WERI-Rb-1 (cell line): ENCODE measurements at regions not wholly inside any gene's neighbourhood (a gene's known extent, or its start where the extent isn't known, plus 50 kb on each side); places are given as distances from the start of the nearest gene placed in this dataset.

Source experiments
- DNase-seq: peaks from one replicate; pipeline ENCODE4 v3.0.0-alpha.2; 2020
- H3K27ac ChIP-seq: fragments of 250-450 bp; sonication (Bioruptor Pico); 2 replicates; pipeline ENCODE4 v1.5.1; 2020; ENCODE audit warnings: mild to moderate bottlenecking, moderate library complexity
- H3K27me3 ChIP-seq: fragments of 250-450 bp; sonication (Bioruptor Pico); 2 replicates; pipeline ENCODE4 v1.5.1; 2021; ENCODE audit warnings: mild to moderate bottlenecking, low read depth, moderate library complexity; ENCODE audit not compliant: insufficient read depth, severe bottlenecking
- H3K36me3 ChIP-seq: fragments of 250-450 bp; sonication (Bioruptor Pico); 2 replicates; pipeline ENCODE4 v1.5.1; 2020; ENCODE audit warnings: mild to moderate bottlenecking, moderate library complexity
- H3K4me3 ChIP-seq: 2 replicates; pipeline ENCODE4 v1.5.1; 2011; ENCODE audit warnings: low read depth, mild to moderate bottlenecking, control low read depth, low read length
- H3K9me3 ChIP-seq: fragments of 250-450 bp; sonication (Bioruptor Pico); 2 replicates; pipeline ENCODE4 v1.5.1; 2021; ENCODE audit warnings: mild to moderate bottlenecking, moderate library complexity; ENCODE audit not compliant: severe bottlenecking
- TF ChIP-seq, protein P1 (sequence below): IDR thresholded peaks from 2 replicates; pipeline ENCODE4 v1.5.1; 2011; ENCODE audit warnings: low read depth, mild to moderate bottlenecking, control low read depth, inconsistent platforms, low read length

DNA sequence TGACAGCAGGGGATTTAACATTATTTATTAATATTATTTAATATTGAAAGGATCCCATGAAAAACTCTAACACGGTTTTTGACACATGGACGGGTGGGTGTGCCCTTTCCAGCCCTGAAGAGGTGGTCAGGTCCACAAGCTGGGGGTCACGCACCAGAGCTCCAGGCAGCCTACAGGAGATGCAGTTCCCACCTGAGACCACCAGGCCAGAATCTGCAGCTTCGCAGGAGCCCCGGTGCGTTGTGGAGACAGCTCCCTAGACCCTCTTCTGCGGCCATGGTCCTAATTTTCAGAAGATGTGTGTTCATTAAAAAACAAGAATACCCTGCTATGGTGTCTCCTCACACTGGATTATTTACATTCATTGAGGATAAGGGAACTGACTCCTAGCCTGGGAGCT, 331.1 kb downstream of the C16orf95 start:
- TF ChIP-seq, protein P1, sequence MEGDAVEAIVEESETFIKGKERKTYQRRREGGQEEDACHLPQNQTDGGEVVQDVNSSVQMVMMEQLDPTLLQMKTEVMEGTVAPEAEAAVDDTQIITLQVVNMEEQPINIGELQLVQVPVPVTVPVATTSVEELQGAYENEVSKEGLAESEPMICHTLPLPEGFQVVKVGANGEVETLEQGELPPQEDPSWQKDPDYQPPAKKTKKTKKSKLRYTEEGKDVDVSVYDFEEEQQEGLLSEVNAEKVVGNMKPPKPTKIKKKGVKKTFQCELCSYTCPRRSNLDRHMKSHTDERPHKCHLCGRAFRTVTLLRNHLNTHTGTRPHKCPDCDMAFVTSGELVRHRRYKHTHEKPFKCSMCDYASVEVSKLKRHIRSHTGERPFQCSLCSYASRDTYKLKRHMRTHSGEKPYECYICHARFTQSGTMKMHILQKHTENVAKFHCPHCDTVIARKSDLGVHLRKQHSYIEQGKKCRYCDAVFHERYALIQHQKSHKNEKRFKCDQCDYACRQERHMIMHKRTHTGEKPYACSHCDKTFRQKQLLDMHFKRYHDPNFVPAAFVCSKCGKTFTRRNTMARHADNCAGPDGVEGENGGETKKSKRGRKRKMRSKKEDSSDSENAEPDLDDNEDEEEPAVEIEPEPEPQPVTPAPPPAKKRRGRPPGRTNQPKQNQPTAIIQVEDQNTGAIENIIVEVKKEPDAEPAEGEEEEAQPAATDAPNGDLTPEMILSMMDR: no peak
- Histone ChIP-seq H3K27me3 (no peaks in the 10 kb centered on the region), H3K27ac (no peak overlapping the region), H3K36me3 (no peaks in the 10 kb centered on the region), H3K4me3 (no peak overlapping the region), H3K9me3 (no peaks in the 10 kb centered on the region)
- no peak for DNase-seq

DNA sequence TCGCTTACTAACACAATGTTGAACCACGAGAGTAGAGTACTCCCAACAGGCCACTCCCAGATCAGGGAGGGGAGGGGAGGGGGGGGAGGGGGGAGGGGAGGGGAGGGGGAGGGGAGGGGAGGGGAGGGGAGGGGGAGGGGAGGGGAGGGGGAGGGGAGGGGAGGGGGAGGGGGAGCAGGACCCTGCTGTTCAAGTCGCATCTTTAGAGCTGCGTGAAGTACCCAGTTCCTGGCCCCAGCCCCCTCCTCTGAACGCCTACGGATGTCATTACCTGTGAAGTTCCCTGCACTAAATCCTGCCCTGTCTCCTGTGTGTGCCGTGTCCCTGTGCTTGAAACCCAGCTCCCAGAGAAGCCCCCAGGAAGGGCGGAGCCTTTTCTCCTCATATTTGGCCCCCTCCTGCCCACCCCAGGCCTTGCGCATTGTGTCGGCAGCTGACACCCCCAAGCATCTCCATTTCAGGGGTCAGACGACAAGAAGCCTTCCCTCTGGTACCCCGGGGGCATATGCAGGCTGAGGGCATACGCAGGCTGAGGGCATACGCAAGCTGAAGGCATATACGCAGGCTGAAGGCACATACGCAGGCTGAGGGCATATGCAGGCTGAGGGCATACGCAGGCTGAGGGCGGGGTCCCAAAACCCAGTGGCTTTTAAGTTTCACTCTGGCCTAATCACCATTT, 330.2 kb downstream of the C16orf95 start:
- no peak overlapping the region for H3K27ac ChIP-seq
- no peak overlapping the region for H3K4me3 ChIP-seq
- H3K36me3 ChIP-seq: no peaks in the 10 kb centered on the region
- DNase-seq: no peak
- TF ChIP-seq, protein P1: no peak
- no peaks in the 10 kb centered on the region for H3K9me3 ChIP-seq
- H3K27me3 ChIP-seq: no peaks in the 10 kb centered on the region

DNA sequence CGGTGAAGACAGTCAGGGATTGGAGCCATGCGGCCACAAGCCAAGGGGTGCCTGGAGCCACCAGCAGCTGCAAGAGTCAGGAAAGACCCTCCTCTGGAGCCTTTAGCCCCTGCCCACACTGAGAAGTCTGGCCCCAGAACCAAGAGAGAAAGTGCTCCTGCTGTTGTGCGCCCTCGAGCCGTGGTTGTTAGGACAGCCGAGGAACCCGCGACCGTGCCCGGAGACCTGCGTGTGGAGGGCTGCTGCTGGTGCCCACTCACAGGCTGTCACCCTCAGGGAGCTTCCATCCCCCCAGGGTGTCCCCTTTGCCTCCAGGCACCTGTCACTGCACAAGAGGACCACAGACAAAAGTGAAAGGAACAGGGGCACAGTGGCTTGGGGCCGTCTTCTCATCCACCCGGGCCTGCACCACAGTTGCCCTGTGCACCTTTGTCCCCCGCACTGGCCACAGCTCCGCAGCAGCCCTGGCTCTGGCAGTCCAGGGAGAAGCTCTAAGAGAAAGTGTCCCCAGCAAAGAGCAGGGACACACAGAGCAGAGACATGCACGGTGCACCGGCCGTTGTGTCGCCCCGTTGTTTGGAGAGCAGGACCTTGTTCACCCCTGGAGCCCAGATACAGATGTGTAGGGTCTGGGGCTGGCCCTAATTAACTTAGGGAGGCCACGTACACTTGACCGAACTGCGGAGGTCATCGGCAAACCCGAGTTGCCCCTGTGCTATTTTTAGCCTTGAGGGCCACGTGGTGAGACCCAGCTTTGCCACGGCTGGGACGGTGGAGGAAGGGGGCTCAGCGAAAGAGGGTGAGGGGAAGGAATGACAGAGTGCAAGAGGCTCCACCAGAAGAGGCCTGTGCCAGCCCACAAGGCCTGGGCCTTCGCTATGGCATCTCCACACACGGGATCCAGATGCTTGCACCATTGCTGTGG, 329.2 kb downstream of the C16orf95 start:
- Histone ChIP-seq H3K9me3 (no peaks in the 10 kb centered on the region), H3K36me3 (no peaks in the 10 kb centered on the region), H3K4me3 (no peak overlapping the region), H3K27me3 (no peaks in the 10 kb centered on the region), H3K27ac (no peak overlapping the region)
- TF ChIP-seq, protein P1: no peak
- DNase-seq: no peak

DNA sequence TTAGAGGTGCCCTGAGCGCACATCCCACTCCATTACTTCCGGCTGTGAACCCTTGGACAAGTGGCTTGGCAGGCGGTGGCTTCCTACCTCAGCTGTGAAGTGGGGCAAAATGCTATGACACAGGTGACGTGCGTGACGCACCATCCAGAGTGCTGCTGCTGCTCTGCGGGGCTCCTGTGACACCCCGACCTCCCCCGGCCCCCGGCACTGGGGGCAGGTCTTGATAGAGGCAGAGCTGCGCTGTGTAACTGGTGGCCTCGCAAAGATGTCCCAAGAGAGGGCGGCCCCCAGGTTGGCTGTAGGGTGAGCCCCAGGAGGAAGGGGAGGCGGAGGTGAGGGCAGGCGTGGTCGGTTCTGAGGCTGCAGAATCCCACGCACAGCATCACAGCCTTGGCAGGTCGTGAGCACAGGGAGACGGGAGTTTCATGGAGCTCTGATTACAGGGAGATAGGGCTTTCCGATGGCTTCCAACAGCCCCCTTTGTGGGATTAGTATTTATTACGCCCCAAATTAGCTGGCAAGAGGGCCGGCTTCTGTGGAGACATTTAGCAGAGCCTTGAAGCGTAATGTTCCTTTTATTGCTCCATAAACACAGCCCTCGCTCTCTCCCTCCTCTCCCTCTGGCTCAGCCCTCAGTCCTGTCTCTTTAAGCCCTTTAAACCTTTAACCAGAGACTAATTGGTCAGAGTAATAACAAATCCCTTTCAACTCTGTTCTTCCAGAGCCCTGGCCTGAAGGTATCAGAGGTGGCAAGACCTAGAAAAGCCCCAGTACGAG, 328.1 kb downstream of the C16orf95 start:
- Histone ChIP-seq H3K36me3 (no peaks in the 10 kb centered on the region), H3K9me3 (no peaks in the 10 kb centered on the region), H3K4me3 (no peak overlapping the region), H3K27me3 (no peaks in the 10 kb centered on the region), H3K27ac (no peak overlapping the region)
- peak; percentile 24 for DNase-seq
- TF ChIP-seq, protein P1: no peak

DNA sequence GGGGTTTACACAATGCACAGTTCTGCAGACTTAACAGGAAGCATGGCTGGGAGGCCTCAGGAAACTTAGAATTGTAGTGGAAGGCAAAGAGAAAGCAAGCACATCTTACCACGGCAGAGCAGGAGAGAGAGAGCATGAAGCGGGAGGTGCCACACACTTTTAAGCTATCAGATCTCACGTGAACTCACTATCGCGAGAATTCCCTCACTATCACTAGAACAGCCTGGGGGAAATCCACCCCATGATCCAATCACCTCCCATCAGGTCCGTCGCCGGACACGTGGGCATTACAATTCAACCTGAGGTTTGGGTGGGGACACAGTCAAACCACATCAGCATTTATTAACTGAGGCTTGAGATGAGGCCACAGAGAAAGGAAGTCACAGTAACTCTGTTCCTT, 326.7 kb downstream of the C16orf95 start:
- no peak overlapping the region for H3K4me3 ChIP-seq
- H3K36me3 ChIP-seq: no peaks in the 10 kb centered on the region
- DNase-seq: no peak
- no peaks in the 10 kb centered on the region for H3K9me3 ChIP-seq
- no peaks in the 10 kb centered on the region for H3K27me3 ChIP-seq
- H3K27ac ChIP-seq: no peak overlapping the region
- TF ChIP-seq, protein P1: no peak
